Esophagus squamous epithelium (tissue), 5 donors: ENCODE measurements at regions not wholly inside any gene's neighbourhood (a gene's known extent, or its start where the extent isn't known, plus 50 kb on each side); places are given as distances from the start of the nearest gene placed in this dataset.

ENCODE experiments used
- DNase-seq: peaks from one replicate; lab custom pipeline; 2025; lab: John Stamatoyannopoulos, UW
- H3K27ac ChIP-seq, 4 donors: fragments of 200-600 bp; sonication (generic); one replicate each; pipeline ENCODE4 v1.5.1; 2016 to 2019; ENCODE audit warnings: mild to moderate bottlenecking in 1 of 4
- H3K27me3 ChIP-seq, 4 donors: fragments of 200-600 bp; sonication (generic); 1 replicate in 3 of 4; 2 replicates in 1 of 4; pipeline versions ENCODE4 v1.5.1 to v1.6.0; 2017 to 2021; ENCODE audit warnings: antibody characterized with exemption in 1 of 4
- H3K36me3 ChIP-seq, 3 donors: fragments of 200-600 bp; sonication (generic); one replicate each; pipeline ENCODE4 v1.5.1; 2016 to 2019
- H3K4me1 ChIP-seq, 3 donors: fragments of 200-600 bp; sonication (generic); one replicate each; pipeline ENCODE4 v1.5.1; 2017 to 2019
- H3K4me3 ChIP-seq, 4 donors: fragments of 200-600 bp; sonication (generic); 1 replicate in 3 of 4; 2 replicates in 1 of 4; pipeline ENCODE4 v1.5.1; 2016 to 2019; ENCODE audit warnings: mild to moderate bottlenecking in 2 of 4, moderate library complexity in 1 of 4
- H3K9me3 ChIP-seq, 3 donors: fragments of 200-600 bp; sonication (generic); one replicate each; pipeline ENCODE4 v1.5.1; 2016 to 2019
- POLR2A ChIP-seq, 4 donors: fragments of 450-650 bp; IDR thresholded peaks; one replicate each; pipeline ENCODE4 v1.6.1; 2017; ENCODE audit warnings: antibody characterized with exemption in 4 of 4, mild to moderate bottlenecking in 4 of 4, moderate library complexity in 3 of 4
- WGBS, 2 donors: methylation state at CpG; one replicate each; pipeline ENCODE4 v1.1.5; 2018; 5-methylcytosine and 5-hydroxymethylcytosine counted together
- intact Hi-C: fragments of 100-400 bp; cut with DNase I; formaldehyde crosslinking; loops from one replicate; pipeline ENCODE4 v1.15.0; 2022
- TF ChIP-seq, protein P1 (sequence below), 6 experiments: fragments of 450-650 bp in 4 of 6; fragments of 200-600 bp in 2 of 6; sonication (generic) in 2 of 6; IDR thresholded peaks; one replicate each; pipeline ENCODE4 v1.5.1; 2016 to 2019; ENCODE audit warnings: antibody characterized with exemption in 6 of 6, mild to moderate bottlenecking in 4 of 6, moderate library complexity in 4 of 6
- donor health status: DM: yes; HTN: yes; CAD: no.

DNA sequence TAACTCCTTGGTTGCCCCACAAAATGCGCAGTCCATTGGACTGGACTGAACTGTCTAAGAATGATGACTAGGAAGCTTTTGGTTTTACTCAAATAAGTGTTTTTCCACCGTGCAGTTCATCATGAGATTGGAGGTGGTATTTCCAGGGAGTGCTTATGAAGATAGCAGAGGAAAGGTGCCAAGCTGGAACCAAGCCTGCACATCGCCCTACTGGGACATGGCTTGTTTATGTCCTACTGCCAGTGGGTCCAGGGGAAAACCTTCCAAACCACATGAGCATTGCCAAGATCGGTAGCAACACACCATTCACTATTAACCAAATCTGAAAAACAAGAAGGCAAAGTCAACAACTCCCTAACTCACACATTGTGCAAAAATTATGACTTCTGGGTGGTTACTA lies 54.7 kb upstream of the DSCAM start:
- intact Hi-C loops, result no loop called here
- Histone ChIP-seq H3K36me3 (no peaks in the 10 kb centered on the region), H3K9me3 (peaks cover 0 to 6% (median 4%) of the 10 kb centered on the region in 3 donors), H3K4me1 (no peaks in the 10 kb centered on the region), H3K4me3 (no peak overlapping the region), H3K27me3 (no peaks in the 10 kb centered on the region), H3K27ac (no peak overlapping the region)
- TF ChIP-seq POLR2A (IDR thresholded peaks at IDR 0.05), result no peak
- TF ChIP-seq, protein P1, sequence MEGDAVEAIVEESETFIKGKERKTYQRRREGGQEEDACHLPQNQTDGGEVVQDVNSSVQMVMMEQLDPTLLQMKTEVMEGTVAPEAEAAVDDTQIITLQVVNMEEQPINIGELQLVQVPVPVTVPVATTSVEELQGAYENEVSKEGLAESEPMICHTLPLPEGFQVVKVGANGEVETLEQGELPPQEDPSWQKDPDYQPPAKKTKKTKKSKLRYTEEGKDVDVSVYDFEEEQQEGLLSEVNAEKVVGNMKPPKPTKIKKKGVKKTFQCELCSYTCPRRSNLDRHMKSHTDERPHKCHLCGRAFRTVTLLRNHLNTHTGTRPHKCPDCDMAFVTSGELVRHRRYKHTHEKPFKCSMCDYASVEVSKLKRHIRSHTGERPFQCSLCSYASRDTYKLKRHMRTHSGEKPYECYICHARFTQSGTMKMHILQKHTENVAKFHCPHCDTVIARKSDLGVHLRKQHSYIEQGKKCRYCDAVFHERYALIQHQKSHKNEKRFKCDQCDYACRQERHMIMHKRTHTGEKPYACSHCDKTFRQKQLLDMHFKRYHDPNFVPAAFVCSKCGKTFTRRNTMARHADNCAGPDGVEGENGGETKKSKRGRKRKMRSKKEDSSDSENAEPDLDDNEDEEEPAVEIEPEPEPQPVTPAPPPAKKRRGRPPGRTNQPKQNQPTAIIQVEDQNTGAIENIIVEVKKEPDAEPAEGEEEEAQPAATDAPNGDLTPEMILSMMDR (IDR thresholded peaks at IDR 0.05), result no peak
- 46 to 48% methylated on average over 4 of the region's 4 CpGs for WGBS, 2 donors
- no peak for DNase-seq

DNA sequence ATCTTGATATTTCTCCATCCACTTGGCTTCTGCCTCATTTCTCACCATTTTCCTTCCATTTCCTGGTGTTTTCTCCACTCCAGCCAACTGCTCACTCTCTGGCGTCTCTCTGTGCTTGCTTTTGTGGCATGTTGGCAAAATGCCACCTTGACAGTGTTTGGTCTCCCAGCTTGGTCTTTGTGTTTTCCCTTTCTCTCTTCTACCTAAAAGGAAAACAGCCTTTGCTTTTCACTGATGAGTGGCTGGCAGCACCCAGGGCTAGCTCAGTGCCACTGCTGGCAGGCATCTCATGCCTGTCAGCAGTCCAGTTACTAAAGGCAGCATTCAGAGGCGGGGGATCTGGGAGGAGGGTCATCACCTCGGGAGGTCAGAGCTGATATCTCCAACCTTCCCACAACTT lies 55.3 kb upstream of the DSCAM start:
- intact Hi-C loops, result no loop called here
- Histone ChIP-seq H3K36me3 (no peaks in the 10 kb centered on the region), H3K27me3 (no peaks in the 10 kb centered on the region), H3K27ac (no peak overlapping the region), H3K4me3 (no peak overlapping the region), H3K9me3 (peaks cover 0 to 2% (median 0%) of the 10 kb centered on the region in 3 donors), H3K4me1 (no peaks in the 10 kb centered on the region)
- TF ChIP-seq, protein P1 (IDR thresholded peaks at IDR 0.05), result no peak
- no peak for TF ChIP-seq POLR2A (IDR thresholded peaks at IDR 0.05)
- WGBS, 2 donors, result 24 to 54% methylated on average over 3 of the region's 3 CpGs
- DNase-seq, result no peak

DNA sequence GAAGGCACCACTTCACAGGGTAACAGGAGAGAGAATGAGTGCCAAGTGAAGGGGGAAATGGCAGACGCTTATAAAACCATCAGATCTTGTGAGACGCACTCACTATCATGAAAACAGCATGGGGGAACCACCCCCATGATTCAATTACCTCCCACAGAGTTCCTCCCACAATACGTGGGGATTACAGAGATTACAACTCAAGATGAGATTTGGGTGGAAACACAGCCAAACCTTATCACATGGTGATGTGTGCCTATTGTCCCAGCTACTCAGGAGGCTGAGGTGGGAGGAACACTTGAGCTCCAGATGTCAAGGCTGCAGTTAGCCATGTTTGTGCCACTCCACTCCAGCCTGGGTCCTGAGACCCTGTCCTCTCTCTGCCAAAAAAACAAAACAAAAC lies 56.0 kb upstream of the DSCAM start:
- 49 to 80% methylated on average over 3 of the region's 3 CpGs for WGBS, 2 donors
- intact Hi-C loops, result no loop called here
- no peaks in the 10 kb centered on the region for H3K4me1 ChIP-seq
- no peaks in the 10 kb centered on the region for H3K27me3 ChIP-seq
- no peak overlapping the region for H3K27ac ChIP-seq
- no peaks in the 10 kb centered on the region for H3K9me3 ChIP-seq
- DNase-seq, result no peak
- no peaks in the 10 kb centered on the region for H3K36me3 ChIP-seq
- TF ChIP-seq, protein P1 (IDR thresholded peaks at IDR 0.05), result no peak
- no peak for TF ChIP-seq POLR2A (IDR thresholded peaks at IDR 0.05)
- H3K4me3 ChIP-seq, result no peak overlapping the region

DNA sequence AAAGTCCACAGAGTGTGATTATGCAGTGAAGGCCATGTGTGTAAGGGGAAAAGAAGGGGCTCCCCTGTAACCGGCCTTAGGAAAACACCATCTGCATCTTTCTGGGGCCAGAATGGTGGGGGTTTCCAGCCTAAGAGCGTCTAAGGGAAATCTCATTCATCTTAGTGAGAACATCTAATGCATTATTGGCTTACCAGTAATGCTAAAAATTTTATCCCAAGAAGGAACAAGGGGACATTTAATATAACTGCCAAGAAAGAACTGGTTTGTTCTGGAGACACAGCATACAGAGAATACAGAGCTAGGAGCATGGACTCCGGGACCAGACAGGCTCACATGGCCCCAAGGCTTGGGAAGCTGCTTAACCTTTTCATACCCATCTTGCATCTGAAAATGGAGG lies 58.3 kb upstream of the DSCAM start:
- WGBS, 2 donors, result 50 to 52% methylated on average over 3 of the region's 3 CpGs
- no peaks in the 10 kb centered on the region for H3K36me3 ChIP-seq
- H3K4me1 ChIP-seq, result no peaks in the 10 kb centered on the region
- no peak for TF ChIP-seq POLR2A (IDR thresholded peaks at IDR 0.05)
- TF ChIP-seq, protein P1 (IDR thresholded peaks at IDR 0.05), result no peak
- no peak overlapping the region for H3K27ac ChIP-seq
- DNase-seq, result no peak
- H3K27me3 ChIP-seq, result no peaks in the 10 kb centered on the region
- no peaks in the 10 kb centered on the region for H3K9me3 ChIP-seq
- intact Hi-C loops, result no loop called here
- no peak overlapping the region for H3K4me3 ChIP-seq

DNA sequence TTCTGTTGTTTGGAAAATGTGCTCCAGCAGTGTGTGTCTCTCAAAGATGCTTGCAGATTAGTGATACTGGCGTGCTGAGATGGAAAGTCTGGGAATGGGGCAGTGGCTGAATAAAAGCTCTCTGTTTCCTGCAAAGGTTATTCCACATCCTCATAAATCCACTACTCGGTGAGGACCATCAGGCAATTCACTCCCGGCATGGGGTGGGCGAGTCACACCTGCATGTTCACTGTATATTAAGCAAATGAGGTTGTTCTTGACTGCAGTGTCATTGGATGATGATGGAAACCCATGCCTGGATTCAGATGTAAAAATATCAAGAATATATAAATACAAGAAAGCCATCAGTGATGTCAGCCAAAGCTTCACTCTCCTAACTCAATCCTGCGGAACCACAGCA lies 65.4 kb upstream of the DSCAM start:
- no peaks in the 10 kb centered on the region for H3K36me3 ChIP-seq
- TF ChIP-seq, protein P1 (IDR thresholded peaks at IDR 0.05), result no peak
- TF ChIP-seq POLR2A (IDR thresholded peaks at IDR 0.05), result no peak
- H3K4me1 ChIP-seq, result no peaks in the 10 kb centered on the region
- DNase-seq, result no peak
- WGBS, 2 donors, result 72 to 86% methylated on average over 2 to 4 of the region's 5 CpGs
- intact Hi-C loops, result no loop called here
- no peak overlapping the region for H3K4me3 ChIP-seq
- H3K27me3 ChIP-seq, result peaks cover 0 to 7% (median 0%) of the 10 kb centered on the region in 4 donors
- H3K27ac ChIP-seq, result no peak overlapping the region
- no peaks in the 10 kb centered on the region for H3K9me3 ChIP-seq
